NB4 (cell line): ENCODE measurements at regions not wholly inside any gene's neighbourhood (a gene's known extent, or its start where the extent isn't known, plus 50 kb on each side); places are given as distances from the start of the nearest gene placed in this dataset.

ENCODE experiments used
- MYC ChIP-seq: IDR thresholded peaks from 2 replicates; pipeline ENCODE4 v1.6.1; 2011; ENCODE audit warnings: low read depth, low read length
- POLR2A ChIP-seq: IDR thresholded peaks from 2 replicates; pipeline ENCODE4 v1.6.1; 2011; ENCODE audit warnings: mild to moderate bottlenecking; ENCODE audit not compliant: insufficient read length; ENCODE audit errors: extremely low read depth
- TF ChIP-seq, protein P1 (sequence below): IDR thresholded peaks from one replicate; pipeline ENCODE4 v1.5.1; 2012; ENCODE audit warnings: low read depth, low read length
- TF ChIP-seq, protein P2 (sequence below): IDR thresholded peaks from 2 replicates; pipeline ENCODE4 v1.6.1; 2011; ENCODE audit warnings: low read depth, low read length

DNA sequence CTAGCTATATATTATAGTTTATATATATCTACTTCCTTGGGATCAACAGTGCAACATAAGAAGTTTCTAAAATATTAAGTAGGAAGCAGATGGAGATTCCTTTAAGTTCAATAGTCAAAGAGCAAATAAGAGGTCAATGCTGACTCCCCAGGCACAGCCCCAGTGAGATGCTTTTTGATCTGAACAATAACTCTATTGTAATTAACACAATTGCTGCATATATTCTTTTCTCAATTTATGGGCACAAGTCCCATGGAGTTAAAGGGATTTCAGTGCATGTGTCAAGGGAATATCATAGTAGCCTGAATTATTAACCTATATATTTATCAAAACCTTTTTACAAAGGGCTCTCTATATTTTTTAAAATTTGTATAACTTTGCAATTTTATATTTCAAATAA lies 180.8 kb downstream of the SPRY2 start:
- TF ChIP-seq POLR2A (no peak), MYC (no peak)
- TF ChIP-seq, protein P1, sequence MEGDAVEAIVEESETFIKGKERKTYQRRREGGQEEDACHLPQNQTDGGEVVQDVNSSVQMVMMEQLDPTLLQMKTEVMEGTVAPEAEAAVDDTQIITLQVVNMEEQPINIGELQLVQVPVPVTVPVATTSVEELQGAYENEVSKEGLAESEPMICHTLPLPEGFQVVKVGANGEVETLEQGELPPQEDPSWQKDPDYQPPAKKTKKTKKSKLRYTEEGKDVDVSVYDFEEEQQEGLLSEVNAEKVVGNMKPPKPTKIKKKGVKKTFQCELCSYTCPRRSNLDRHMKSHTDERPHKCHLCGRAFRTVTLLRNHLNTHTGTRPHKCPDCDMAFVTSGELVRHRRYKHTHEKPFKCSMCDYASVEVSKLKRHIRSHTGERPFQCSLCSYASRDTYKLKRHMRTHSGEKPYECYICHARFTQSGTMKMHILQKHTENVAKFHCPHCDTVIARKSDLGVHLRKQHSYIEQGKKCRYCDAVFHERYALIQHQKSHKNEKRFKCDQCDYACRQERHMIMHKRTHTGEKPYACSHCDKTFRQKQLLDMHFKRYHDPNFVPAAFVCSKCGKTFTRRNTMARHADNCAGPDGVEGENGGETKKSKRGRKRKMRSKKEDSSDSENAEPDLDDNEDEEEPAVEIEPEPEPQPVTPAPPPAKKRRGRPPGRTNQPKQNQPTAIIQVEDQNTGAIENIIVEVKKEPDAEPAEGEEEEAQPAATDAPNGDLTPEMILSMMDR, result no peak
- TF ChIP-seq, protein P2, sequence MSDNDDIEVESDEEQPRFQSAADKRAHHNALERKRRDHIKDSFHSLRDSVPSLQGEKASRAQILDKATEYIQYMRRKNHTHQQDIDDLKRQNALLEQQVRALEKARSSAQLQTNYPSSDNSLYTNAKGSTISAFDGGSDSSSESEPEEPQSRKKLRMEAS, result no peak
